Osteocyte (in vitro differentiated cells): ENCODE measurements at regions not wholly inside any gene's neighbourhood (a gene's known extent, or its start where the extent isn't known, plus 50 kb on each side); places are given as distances from the start of the nearest gene placed in this dataset.
A peak's percentile ranks its signal among the peaks of the same experiment; 100 is the strongest.
"Not testable (repeated sequence)": the region's sequence is repeated elsewhere in the genome, so short reads cannot be mapped to it uniquely, and the experiment has no call there.

Source experiments
- DNase-seq: peaks from one replicate; pipeline ENCODE4 v3.0.0; 2021; ENCODE audit warnings: mixed read lengths; ENCODE audit not compliant: unreplicated experiment; ENCODE audit errors: extremely low spot score
- H3K27ac Mint-ChIP-seq: one replicate; pipeline ENCODE4 v1.8.0; 2021; ENCODE audit warnings: mild to moderate bottlenecking, mixed read lengths; ENCODE audit not compliant: unreplicated experiment
- H3K27me3 Mint-ChIP-seq: one replicate; pipeline ENCODE4 v1.8.0; 2021; ENCODE audit warnings: mixed read lengths; ENCODE audit not compliant: unreplicated experiment
- H3K36me3 Mint-ChIP-seq: one replicate; pipeline ENCODE4 v1.8.0; 2021; ENCODE audit warnings: mixed read lengths; ENCODE audit not compliant: unreplicated experiment
- H3K4me1 Mint-ChIP-seq: one replicate; pipeline ENCODE4 v1.8.0; 2021; ENCODE audit warnings: mixed read lengths; ENCODE audit not compliant: unreplicated experiment
- H3K4me3 Mint-ChIP-seq: one replicate; pipeline ENCODE4 v1.8.0; 2021; ENCODE audit warnings: mild to moderate bottlenecking, moderate library complexity, mixed read lengths; ENCODE audit not compliant: unreplicated experiment
- H3K9me3 Mint-ChIP-seq: one replicate; pipeline ENCODE4 v1.8.0; 2021; ENCODE audit warnings: mixed read lengths; ENCODE audit not compliant: unreplicated experiment
- TF ChIP-seq, protein P1 (sequence below): fragments of 200-600 bp; sonication (generic); IDR thresholded peaks from 2 replicates; pipeline ENCODE4 v1.5.0; 2021; ENCODE audit warnings: antibody characterized with exemption, mild to moderate bottlenecking, moderate library complexity

DNA sequence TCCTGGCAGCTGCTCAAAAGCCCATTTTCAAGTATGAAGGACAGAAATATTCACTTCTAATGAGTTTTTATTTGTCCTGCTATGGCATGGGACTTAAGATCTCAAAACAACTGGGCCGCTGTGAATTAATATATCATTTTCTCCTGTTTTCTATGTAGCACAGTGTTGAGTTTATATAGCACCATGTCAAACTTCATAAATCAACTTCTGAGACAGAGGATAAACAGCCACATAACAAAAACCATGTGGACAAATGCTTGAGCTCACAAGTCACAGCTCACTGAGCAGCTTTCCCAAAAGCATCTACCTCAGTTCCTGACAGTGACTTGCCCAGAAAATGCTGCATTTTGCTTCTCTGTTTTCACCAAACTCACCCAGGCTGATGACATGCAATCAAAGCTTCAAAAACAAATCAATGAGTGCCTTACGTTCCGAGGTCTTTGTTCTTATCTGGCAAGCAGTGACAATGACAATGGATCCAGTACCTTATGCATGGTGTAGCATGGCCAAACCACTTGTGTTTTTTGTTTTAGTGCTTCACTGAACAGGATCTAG, 722.6 kb downstream of the LRRIQ3 start:
- no peak for DNase-seq
- TF ChIP-seq, protein P1, sequence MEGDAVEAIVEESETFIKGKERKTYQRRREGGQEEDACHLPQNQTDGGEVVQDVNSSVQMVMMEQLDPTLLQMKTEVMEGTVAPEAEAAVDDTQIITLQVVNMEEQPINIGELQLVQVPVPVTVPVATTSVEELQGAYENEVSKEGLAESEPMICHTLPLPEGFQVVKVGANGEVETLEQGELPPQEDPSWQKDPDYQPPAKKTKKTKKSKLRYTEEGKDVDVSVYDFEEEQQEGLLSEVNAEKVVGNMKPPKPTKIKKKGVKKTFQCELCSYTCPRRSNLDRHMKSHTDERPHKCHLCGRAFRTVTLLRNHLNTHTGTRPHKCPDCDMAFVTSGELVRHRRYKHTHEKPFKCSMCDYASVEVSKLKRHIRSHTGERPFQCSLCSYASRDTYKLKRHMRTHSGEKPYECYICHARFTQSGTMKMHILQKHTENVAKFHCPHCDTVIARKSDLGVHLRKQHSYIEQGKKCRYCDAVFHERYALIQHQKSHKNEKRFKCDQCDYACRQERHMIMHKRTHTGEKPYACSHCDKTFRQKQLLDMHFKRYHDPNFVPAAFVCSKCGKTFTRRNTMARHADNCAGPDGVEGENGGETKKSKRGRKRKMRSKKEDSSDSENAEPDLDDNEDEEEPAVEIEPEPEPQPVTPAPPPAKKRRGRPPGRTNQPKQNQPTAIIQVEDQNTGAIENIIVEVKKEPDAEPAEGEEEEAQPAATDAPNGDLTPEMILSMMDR: no peak
- no peaks in the 10 kb centered on the region for H3K27me3 Mint-ChIP-seq
- H3K27ac Mint-ChIP-seq: no peak overlapping the region
- no peaks in the 10 kb centered on the region for H3K4me1 Mint-ChIP-seq
- H3K36me3 Mint-ChIP-seq: no peaks in the 10 kb centered on the region
- no peaks in the 10 kb centered on the region for H3K9me3 Mint-ChIP-seq
- no peak overlapping the region for H3K4me3 Mint-ChIP-seq

DNA sequence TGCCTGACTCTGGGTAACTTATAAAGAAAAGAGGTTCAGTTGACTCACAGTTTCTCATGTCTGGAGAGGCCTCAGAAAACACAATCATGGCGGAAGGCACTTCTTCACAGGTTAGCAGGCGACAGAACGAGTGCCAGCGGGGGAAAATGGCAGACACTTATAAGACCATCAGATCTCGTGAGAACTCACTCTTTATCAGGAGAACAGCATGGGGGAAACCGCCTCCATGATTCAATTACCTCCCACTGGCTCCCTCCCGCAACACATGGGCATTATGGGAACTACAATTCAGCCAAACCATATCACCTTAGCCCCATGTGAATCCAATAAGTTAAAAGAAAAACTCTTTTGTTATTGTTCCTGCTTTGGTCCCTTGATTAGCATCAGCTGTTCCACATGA, 725.2 kb downstream of the LRRIQ3 start:
- Mint-ChIP-seq H3K27me3 (no peaks in the 10 kb centered on the region), H3K9me3 (peaks cover 4% of the 10 kb centered on the region), H3K36me3 (no peaks in the 10 kb centered on the region), H3K27ac (no peak overlapping the region), H3K4me1 (no peaks in the 10 kb centered on the region), H3K4me3 (no peak overlapping the region)
- TF ChIP-seq, protein P1: no peak
- no peak for DNase-seq

DNA sequence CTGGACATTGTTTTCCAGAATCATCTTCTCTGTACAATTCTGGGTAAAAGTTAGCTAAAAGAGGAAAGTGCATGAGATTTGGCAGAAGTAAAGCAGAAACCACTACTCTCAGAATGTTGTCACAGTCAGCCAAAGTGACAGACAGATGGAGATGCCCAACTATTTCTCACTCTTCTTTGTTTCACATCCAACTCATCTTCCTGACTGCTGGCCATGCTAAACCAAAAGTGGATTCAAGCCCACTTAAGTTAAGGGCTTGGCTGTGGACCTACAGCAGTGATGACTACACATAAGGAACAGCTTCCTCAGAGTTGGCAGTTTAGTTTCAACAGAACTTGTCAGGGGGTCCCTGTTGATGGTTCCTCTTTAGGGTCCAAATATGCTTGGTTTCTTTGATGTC, 730.2 kb downstream of the LRRIQ3 start:
- Mint-ChIP-seq H3K27me3 (no peaks in the 10 kb centered on the region), H3K9me3 (peaks cover 4% of the 10 kb centered on the region), H3K4me3 (no peak overlapping the region), H3K4me1 (no peaks in the 10 kb centered on the region), H3K36me3 (no peaks in the 10 kb centered on the region), H3K27ac (no peak overlapping the region)
- TF ChIP-seq, protein P1: no peak
- DNase-seq: no peak

DNA sequence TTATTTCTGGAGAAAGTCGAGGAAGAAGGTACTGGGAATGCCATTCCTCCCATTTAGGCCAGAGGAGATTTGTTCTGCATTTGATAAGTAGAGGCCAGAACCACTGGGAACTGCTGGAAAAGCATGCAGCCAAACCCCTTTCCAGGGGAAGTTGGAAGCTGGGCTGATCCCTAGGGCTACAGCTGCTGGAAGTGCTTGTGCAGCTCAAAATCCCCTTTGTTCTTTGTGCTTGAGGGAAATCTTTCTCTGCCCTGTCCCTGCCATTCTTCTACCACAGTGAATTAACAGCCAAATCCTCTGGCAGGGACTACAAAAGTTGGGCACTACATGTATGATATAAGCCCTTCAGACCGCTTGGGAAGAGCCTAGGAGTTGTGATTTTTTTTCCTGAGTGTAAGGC, 734.1 kb downstream of the LRRIQ3 start:
- H3K27ac Mint-ChIP-seq: no peak overlapping the region
- H3K4me3 Mint-ChIP-seq: no peak overlapping the region
- no peak for DNase-seq
- H3K36me3 Mint-ChIP-seq: no peaks in the 10 kb centered on the region
- H3K4me1 Mint-ChIP-seq: no peaks in the 10 kb centered on the region
- TF ChIP-seq, protein P1: no peak
- no peaks in the 10 kb centered on the region for H3K27me3 Mint-ChIP-seq
- no peaks in the 10 kb centered on the region for H3K9me3 Mint-ChIP-seq

DNA sequence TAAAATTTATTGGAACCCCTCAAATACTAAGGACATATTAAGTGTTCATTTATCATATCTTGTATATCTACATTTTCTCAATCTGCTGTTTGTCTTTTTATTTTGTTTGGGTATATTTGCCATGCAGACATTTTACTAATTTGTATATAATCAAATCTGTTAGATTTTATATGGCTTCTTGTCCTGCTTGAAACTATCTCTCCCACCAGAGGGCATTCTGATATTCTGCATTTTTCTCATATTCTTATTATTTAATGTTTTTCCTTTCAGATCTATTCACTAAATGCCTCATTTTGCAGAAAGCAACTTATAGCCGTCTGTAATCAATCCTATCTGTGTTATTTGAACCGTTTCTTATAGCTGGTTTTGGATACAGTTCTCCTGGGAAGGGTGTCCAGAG, 745.5 kb downstream of the LRRIQ3 start:
- Mint-ChIP-seq H3K9me3 (peaks cover 7% of the 10 kb centered on the region), H3K27ac (no peak overlapping the region)

DNA sequence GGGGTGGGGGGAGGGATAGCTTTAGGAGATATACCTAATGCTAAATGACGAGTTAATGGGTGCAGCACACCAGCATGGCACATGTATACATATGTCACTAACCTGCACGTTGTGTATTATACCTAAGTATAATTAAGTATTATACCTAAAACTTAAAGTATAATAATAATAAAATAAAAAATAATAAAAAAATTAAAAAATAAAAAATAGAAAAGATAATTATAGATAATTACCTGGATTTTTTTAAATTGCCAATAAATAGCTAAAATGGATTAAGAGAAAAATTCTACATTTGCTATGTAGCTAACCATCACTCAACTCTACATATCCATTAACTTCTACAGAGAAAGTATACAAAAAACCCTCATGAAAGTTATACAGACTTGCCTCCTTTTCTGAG, 747.3 kb downstream of the LRRIQ3 start:
- not testable (repeated sequence) for H3K27ac Mint-ChIP-seq, DNase-seq, H3K36me3 Mint-ChIP-seq, H3K4me3 Mint-ChIP-seq, H3K27me3 Mint-ChIP-seq, H3K4me1 Mint-ChIP-seq, H3K9me3 Mint-ChIP-seq

More for the DNA sequence above, 745.5 kb downstream of the LRRIQ3 start:
- Mint-ChIP-seq H3K27me3 (no peaks in the 10 kb centered on the region), H3K4me1 (no peaks in the 10 kb centered on the region), H3K36me3 (no peaks in the 10 kb centered on the region), H3K4me3 (no peak overlapping the region)
- DNase-seq: no peak
- TF ChIP-seq, protein P1: peak; percentile 32
